Choroid plexus epithelial cell (primary cell): ENCODE measurements at regions not wholly inside any gene's neighbourhood (a gene's known extent, or its start where the extent isn't known, plus 50 kb on each side); places are given as distances from the start of the nearest gene placed in this dataset.
A peak's percentile ranks its signal among the peaks of the same experiment; 100 is the strongest.

Experiments
- DNase-seq: peaks from one replicate; pipeline ENCODE4 v3.0.0-alpha.2; 2010; ENCODE audit warnings: low read depth
- H3K4me3 ChIP-seq: 2 replicates; pipeline ENCODE4 v1.5.1; 2011; ENCODE audit warnings: low read depth, mild to moderate bottlenecking, control low read depth, low read length, moderate library complexity
- TF ChIP-seq, protein P1 (sequence below): conservative IDR thresholded peaks from 2 replicates; pipeline ENCODE4 v1.5.1; 2011; ENCODE audit warnings: low read depth, mild to moderate bottlenecking, control low read depth, inconsistent platforms, low read length, moderate library complexity

DNA sequence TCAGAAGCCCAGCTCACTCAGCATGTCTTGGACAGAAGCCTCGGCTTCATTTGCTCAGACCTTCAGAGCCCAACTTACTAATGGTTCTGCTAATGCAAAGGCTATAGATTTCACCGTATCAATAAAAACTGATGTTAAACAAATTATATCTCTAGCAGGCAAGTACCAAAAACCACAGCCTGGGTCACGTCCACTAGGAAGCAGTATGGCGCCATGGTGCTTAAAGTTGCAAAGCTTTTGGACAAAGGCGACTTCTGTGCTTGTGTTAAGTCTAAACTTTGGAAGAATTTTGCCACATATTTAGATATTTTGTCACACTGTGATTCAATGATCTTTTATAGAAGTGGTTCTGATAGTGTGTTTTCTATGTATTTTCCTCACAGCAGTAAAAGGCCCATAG, 276.8 kb upstream of the PARD3B start:
- peak; percentile 13 for DNase-seq
- H3K4me3 ChIP-seq: no peak overlapping the region
- TF ChIP-seq, protein P1, sequence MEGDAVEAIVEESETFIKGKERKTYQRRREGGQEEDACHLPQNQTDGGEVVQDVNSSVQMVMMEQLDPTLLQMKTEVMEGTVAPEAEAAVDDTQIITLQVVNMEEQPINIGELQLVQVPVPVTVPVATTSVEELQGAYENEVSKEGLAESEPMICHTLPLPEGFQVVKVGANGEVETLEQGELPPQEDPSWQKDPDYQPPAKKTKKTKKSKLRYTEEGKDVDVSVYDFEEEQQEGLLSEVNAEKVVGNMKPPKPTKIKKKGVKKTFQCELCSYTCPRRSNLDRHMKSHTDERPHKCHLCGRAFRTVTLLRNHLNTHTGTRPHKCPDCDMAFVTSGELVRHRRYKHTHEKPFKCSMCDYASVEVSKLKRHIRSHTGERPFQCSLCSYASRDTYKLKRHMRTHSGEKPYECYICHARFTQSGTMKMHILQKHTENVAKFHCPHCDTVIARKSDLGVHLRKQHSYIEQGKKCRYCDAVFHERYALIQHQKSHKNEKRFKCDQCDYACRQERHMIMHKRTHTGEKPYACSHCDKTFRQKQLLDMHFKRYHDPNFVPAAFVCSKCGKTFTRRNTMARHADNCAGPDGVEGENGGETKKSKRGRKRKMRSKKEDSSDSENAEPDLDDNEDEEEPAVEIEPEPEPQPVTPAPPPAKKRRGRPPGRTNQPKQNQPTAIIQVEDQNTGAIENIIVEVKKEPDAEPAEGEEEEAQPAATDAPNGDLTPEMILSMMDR: peak; percentile 20

DNA sequence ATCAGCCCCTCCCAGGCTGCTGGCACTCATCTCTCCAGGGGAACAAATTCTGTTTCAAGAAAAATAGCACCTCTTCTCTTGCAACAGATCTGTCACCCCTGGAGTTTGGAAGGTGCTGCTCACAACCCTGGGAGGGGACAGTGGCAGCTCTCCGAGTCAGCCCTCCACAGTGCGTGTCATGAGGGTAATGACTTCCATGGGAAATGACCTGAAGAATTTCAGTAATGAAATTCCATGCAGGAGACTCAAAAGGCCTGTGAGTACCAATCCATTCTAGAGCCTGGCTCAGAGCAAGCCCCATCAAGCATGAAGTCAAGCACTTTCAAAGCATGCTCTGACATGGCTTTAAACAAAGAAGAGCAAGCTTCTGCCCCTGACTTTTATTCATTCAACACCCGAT, 276.3 kb upstream of the PARD3B start:
- DNase-seq: no peak
- TF ChIP-seq, protein P1: no peak
- H3K4me3 ChIP-seq: no peak overlapping the region

DNA sequence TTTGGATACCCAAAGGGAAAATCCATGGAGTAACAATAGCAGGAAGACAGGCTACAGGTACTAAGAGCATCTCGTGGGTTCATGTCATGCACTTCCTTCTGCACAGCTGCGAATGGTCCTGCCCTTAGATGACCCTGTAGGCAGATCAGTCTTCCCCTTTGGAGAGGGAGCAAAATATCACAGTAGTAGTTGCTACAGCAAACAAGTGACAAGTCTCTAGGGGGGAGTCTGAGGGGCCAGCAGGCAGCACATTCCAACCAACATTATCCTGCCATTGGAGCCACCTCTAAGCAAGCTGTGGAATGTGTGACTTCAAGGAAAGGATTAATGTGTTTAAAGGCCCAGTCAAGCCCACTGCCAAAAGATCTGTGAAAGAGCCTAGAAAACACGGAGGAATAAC, 273.2 kb upstream of the PARD3B start:
- DNase-seq: no peak
- TF ChIP-seq, protein P1: no peak

DNA sequence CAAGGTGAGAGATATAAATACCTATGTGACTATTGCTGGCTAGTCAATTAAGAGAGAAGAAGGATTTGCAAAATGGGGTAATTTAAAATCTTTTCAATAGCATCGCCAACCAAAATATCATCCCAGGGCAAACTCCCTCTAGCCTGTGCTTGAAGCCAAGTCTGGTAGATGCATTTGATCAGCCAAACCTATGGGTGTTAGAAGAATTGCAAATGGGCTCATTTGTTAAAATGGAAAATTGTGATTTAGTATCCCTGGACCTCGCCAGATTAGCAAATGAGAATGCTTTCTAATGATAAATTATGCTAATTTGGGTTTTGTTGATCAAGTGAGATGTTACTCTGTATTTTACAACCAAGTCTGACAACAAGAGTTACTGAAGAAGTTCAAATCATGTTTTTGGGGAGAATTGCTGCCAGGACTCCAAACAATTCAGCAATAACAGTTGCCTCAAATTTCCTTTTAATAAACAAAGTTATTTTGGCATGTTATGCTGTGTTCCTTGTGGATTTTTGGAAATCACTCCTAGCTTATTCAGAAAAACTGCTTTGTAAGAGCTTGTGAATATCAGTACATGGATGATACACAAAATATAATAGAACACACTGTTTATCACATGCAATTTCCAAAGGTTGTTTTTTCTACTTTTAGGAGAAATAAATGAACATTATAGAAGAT, 272.5 kb upstream of the PARD3B start:
- DNase-seq: no peak
- no peak overlapping the region for H3K4me3 ChIP-seq
- TF ChIP-seq, protein P1: no peak

More for the DNA sequence above, 273.2 kb upstream of the PARD3B start:
- no peak overlapping the region for H3K4me3 ChIP-seq

DNA sequence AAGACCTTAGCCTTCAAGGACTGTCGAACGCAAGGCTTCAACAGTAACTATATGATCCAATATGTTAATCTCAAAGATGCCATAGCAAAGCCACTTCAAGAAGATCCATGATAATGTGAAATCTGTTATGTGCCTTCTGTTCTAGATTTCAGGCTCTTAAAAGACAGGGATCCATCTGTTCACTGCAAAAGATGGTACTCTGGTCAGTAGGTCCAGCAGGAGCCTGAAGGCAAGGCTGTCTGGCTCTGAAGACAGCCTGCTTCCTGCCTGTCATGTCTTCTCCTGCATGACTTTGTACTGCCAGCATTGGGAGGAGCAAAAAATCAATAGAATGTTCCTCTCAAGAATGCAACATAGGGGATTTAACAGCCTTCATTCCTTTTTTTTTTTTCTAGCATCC, 270.8 kb upstream of the PARD3B start:
- H3K4me3 ChIP-seq: no peak overlapping the region
- DNase-seq: no peak
- TF ChIP-seq, protein P1: no peak

DNA sequence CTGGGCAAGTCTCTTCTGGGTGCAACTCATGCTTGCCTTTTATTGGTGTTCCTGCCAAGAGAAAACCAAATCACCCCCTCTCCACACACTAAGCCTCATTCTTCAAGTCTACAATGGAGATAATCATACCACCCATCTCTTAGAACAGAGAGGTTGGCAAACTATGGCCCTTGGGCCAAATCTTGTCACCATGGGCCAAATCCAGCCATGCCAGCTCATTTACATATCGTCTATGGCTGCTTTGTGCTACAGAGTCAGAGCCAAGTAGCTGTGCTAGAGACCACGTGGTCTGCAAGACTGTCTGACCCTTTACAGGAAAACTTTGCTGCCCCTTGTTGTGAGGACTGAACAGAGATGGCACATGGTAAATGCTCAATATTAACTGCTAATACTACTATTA, 270.3 kb upstream of the PARD3B start:
- no peak overlapping the region for H3K4me3 ChIP-seq
- TF ChIP-seq, protein P1: no peak
- DNase-seq: no peak

DNA sequence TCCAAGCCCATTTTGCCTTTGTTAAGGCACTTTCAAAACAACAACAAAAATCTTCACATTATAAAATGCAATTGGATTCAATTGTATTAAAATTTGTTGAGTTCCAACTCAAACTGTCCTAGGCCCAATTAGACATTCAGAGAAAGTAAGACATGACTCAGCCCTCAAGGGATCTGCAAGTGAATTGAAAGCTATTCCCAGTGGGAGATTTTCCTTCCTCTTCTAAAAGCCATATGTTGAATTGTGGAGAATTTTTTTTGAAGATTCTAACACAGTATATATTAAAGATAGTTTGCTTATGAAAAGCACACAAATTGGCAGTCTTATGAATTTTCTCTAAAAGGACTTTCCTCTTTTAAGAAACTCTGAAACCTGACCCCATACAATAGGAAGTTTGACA, 268.0 kb upstream of the PARD3B start:
- TF ChIP-seq, protein P1: no peak
- no peak overlapping the region for H3K4me3 ChIP-seq
- DNase-seq: no peak
